Tibial artery (tissue), 4 donors: ENCODE measurements at regions not wholly inside any gene's neighbourhood (a gene's known extent, or its start where the extent isn't known, plus 50 kb on each side); places are given as distances from the start of the nearest gene placed in this dataset.

Source experiments
- DNase-seq, 2 donors: peaks; one replicate each; pipeline ENCODE4 v3.0.0-alpha.2; 2019
- H3K27ac ChIP-seq, 2 donors: fragments of 200-600 bp; sonication (generic) in 1 of 2; 1 replicate in 1 of 2; 2 replicates in 1 of 2; pipeline ENCODE4 v1.5.1; 2018 to 2019; ENCODE audit warnings: mild to moderate bottlenecking in 1 of 2
- H3K27me3 ChIP-seq, 2 donors: fragments of 200-600 bp; sonication (generic) in 1 of 2; one replicate each; pipeline versions ENCODE4 v1.5.1 to v1.6.0; 2016 to 2019
- H3K36me3 ChIP-seq, 3 donors: fragments of 200-600 bp; sonication (generic) in 2 of 3; one replicate each; pipeline ENCODE4 v1.5.1; 2016 to 2019; ENCODE audit warnings: mild to moderate bottlenecking in 2 of 3
- H3K4me1 ChIP-seq, 4 donors: fragments of 200-600 bp; sonication (generic) in 2 of 4; 1 replicate in 3 of 4; 2 replicates in 1 of 4; pipeline ENCODE4 v1.5.1; 2016 to 2019
- H3K4me3 ChIP-seq, 2 donors: fragments of 200-600 bp; sonication (generic) in 1 of 2; 1 replicate in 1 of 2; 2 replicates in 1 of 2; pipeline ENCODE4 v1.5.1; 2018 to 2019; ENCODE audit warnings: mild to moderate bottlenecking in 2 of 2
- H3K9me3 ChIP-seq, 3 donors: fragments of 200-600 bp; sonication (generic) in 1 of 3; one replicate each; pipeline ENCODE4 v1.5.1; 2016 to 2019
- intact Hi-C: fragments of 100-400 bp; cut with DNase I; formaldehyde crosslinking; loops from one replicate; pipeline ENCODE4 v1.15.0; 2023; ENCODE audit warnings: low total_unique reads
- TF ChIP-seq, protein P1 (sequence below), 2 experiments: fragments of 200-600 bp in 1 of 2; fragments of 450-650 bp in 1 of 2; IDR thresholded peaks; one replicate each; pipeline ENCODE4 v1.5.1; 2017 to 2019; ENCODE audit warnings: antibody characterized with exemption in 2 of 2, mild to moderate bottlenecking in 1 of 2, moderate library complexity in 1 of 2

- H3K4me3 ChIP-seq = no peak overlapping the region
- intact Hi-C loops = no loop called here
- no peaks in the 10 kb centered on the region for H3K27me3 ChIP-seq
- no peak for DNase-seq
- no peaks in the 10 kb centered on the region for H3K36me3 ChIP-seq
- no peaks in the 10 kb centered on the region for H3K4me1 ChIP-seq
- TF ChIP-seq, protein P1, sequence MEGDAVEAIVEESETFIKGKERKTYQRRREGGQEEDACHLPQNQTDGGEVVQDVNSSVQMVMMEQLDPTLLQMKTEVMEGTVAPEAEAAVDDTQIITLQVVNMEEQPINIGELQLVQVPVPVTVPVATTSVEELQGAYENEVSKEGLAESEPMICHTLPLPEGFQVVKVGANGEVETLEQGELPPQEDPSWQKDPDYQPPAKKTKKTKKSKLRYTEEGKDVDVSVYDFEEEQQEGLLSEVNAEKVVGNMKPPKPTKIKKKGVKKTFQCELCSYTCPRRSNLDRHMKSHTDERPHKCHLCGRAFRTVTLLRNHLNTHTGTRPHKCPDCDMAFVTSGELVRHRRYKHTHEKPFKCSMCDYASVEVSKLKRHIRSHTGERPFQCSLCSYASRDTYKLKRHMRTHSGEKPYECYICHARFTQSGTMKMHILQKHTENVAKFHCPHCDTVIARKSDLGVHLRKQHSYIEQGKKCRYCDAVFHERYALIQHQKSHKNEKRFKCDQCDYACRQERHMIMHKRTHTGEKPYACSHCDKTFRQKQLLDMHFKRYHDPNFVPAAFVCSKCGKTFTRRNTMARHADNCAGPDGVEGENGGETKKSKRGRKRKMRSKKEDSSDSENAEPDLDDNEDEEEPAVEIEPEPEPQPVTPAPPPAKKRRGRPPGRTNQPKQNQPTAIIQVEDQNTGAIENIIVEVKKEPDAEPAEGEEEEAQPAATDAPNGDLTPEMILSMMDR (IDR thresholded peaks at IDR 0.05) = no peak
- no peak overlapping the region for H3K27ac ChIP-seq
- no peaks in the 10 kb centered on the region for H3K9me3 ChIP-seq
Measured at GRCh38 chr12:69028941-69029729, 96.2 kb upstream of the CPM start.

GRCh38 chr12:69030321-69030720, 97.3 kb upstream of the CPM start:
- no peak overlapping the region for H3K4me3 ChIP-seq

DNA sequence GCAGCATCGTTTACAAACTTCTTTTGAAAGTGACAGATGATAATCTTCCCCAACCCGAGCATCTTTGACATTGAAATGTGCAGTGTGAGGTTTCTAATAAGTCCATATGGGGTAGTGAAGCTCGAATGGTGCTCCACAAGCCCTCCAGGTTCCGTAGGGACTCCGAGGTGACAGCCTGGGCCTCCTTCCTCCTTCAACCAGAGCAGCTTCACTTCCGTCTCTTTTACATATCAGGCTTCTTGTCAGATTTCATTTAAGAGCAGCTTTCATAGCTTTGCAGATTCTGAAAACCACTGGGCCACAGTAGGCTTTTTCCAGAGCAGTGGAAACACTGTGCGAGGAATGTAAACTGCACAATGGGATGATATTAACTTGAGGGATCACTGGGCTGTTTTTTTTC, 103.6 kb upstream of the CPM start:
- H3K4me1 ChIP-seq = peaks cover 0 to 5% (median 0%) of the 10 kb centered on the region in 4 donors
- no peak overlapping the region for H3K27ac ChIP-seq
- no peaks in the 10 kb centered on the region for H3K27me3 ChIP-seq
- TF ChIP-seq, protein P1 (IDR thresholded peaks at IDR 0.05) = no peak
- no peaks in the 10 kb centered on the region for H3K36me3 ChIP-seq
- DNase-seq = no peak
- intact Hi-C loops = no loop called here
- no peaks in the 10 kb centered on the region for H3K9me3 ChIP-seq
- H3K4me3 ChIP-seq = no peak overlapping the region

More at GRCh38 chr12:69030321-69030720, 97.3 kb upstream of the CPM start:
- Histone ChIP-seq H3K9me3 (no peaks in the 10 kb centered on the region), H3K36me3 (no peaks in the 10 kb centered on the region), H3K27ac (no peak overlapping the region), H3K27me3 (no peaks in the 10 kb centered on the region), H3K4me1 (no peaks in the 10 kb centered on the region)
- intact Hi-C loops = no loop called here
- no peak for DNase-seq
- TF ChIP-seq, protein P1 (IDR thresholded peaks at IDR 0.05) = no peak

DNA sequence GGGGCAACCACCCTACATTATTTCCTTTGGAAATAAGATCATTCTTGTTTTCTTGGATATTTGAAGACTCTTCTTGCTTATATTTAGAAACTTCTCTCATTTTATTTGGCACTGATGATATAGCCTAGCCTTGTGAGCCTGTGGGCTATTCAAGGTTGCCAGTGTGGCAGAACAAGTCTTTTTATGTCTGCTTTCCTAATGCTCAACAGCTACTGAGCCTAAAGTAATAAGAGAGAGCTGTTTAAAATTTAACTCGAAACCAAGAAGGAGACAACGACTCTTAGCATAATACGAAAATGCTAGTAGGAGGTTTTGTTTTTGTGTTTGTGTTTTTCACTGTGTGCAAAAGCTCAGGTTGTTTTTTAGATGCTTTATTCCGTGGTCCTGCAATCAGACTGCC, 104.0 kb upstream of the CPM start:
- intact Hi-C loops = no loop called here

DNA sequence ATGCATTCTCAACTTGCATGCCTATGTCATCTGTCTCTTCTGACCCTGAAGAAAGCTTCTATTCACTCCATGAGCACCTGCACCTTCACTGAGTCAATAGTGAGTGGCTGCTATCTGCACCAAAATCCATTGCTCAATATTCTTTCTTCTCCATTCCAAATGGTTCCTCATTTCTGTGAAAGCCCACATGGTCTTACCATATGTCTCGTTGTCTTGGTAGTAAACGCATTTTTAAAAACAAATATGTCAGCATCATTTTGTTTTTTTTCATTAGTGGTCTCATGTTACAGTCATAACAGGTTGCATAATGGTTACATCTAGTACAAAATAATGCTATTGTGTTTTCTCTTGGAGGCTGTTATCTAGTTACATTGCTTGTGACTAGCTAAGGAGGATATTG, 106.9 kb upstream of the CPM start:
- Histone ChIP-seq H3K36me3 (no peaks in the 10 kb centered on the region), H3K9me3 (no peaks in the 10 kb centered on the region), H3K4me1 (peaks cover 0 to 5% (median 0%) of the 10 kb centered on the region in 4 donors), H3K27me3 (no peaks in the 10 kb centered on the region), H3K27ac (no peak overlapping the region), H3K4me3 (no peak overlapping the region)
- DNase-seq = no peak
- TF ChIP-seq, protein P1 (IDR thresholded peaks at IDR 0.05) = no peak
- intact Hi-C loops = no loop called here

More for the DNA sequence above, 104.0 kb upstream of the CPM start:
- DNase-seq = no peak
- Histone ChIP-seq H3K4me1 (peaks cover 0 to 5% (median 0%) of the 10 kb centered on the region in 4 donors), H3K27me3 (no peaks in the 10 kb centered on the region), H3K9me3 (no peaks in the 10 kb centered on the region), H3K27ac (no peak overlapping the region), H3K4me3 (no peak overlapping the region), H3K36me3 (no peaks in the 10 kb centered on the region)
- TF ChIP-seq, protein P1 (IDR thresholded peaks at IDR 0.05) = no peak
